Neural cell (in vitro differentiated cells): ENCODE measurements at regions not wholly inside any gene's neighbourhood (a gene's known extent, or its start where the extent isn't known, plus 50 kb on each side); places are given as distances from the start of the nearest gene placed in this dataset.

Source experiments
- H2AFZ ChIP-seq: fragments of 200-600, 300-800 bp; sonication (generic), shearing (Covaris generic); 2 replicates; pipeline ENCODE4 v1.6.0; 2014; ENCODE audit warnings: low read depth, mild to moderate bottlenecking, antibody characterized with exemption, low read length, moderate library complexity
- H3F3A ChIP-seq: fragments of 200-600 bp; shearing (Covaris generic); 2 replicates; pipeline ENCODE4 v1.6.1; 2016; ENCODE audit warnings: mild to moderate bottlenecking, moderate library complexity, mixed read lengths, antibody characterized with exemption, low read length; ENCODE audit not compliant: insufficient read depth, poor library complexity, severe bottlenecking
- H3K27ac ChIP-seq: fragments of 200-600, 300-800 bp; sonication (generic), shearing (Covaris generic); 2 replicates; pipeline ENCODE4 v1.5.1; 2014; ENCODE audit warnings: mild to moderate bottlenecking, low read length, moderate library complexity
- H3K27me3 ChIP-seq: fragments of 300-800, 200-600 bp; sonication (generic), shearing (Covaris generic); 2 replicates; pipeline ENCODE4 v1.6.0; 2014; ENCODE audit warnings: mild to moderate bottlenecking, low read depth, low read length, moderate library complexity; ENCODE audit not compliant: insufficient read depth
- H3K36me3 ChIP-seq: fragments of 300-800, 200-600 bp; sonication (generic), shearing (Covaris generic); 2 replicates; pipeline ENCODE4 v1.5.1; 2014; ENCODE audit warnings: mild to moderate bottlenecking, antibody characterized with exemption, low read length, moderate library complexity; ENCODE audit not compliant: insufficient read depth
- H3K4me2 ChIP-seq: fragments of 300-800, 200-600 bp; sonication (generic), shearing (Covaris generic); 2 replicates; pipeline ENCODE4 v1.6.0; 2014; ENCODE audit warnings: mild to moderate bottlenecking, low read length
- H3K4me3 ChIP-seq: fragments of 300-800, 200-600 bp; sonication (generic), shearing (Covaris generic); 2 replicates; pipeline ENCODE4 v1.5.1; 2014; ENCODE audit warnings: mild to moderate bottlenecking, low read length, moderate library complexity
- H3K79me2 ChIP-seq: fragments of 200-600 bp; shearing (Covaris generic); replicated peaks from 2 replicates; pipeline ENCODE4 v1.6.0; 2014; ENCODE audit warnings: mild to moderate bottlenecking, low read length, moderate library complexity; ENCODE audit not compliant: insufficient read depth
- H3K9ac ChIP-seq: fragments of 300-800, 200-600 bp; sonication (generic), shearing (Covaris generic); 2 replicates; pipeline ENCODE4 v1.6.1; 2016; ENCODE audit warnings: mild to moderate bottlenecking, low read length, mixed read lengths
- H3K9me2 ChIP-seq: fragments of 200-600 bp; shearing (Covaris generic); 2 replicates; pipeline ENCODE4 v1.6.1; 2016; ENCODE audit warnings: mild to moderate bottlenecking, low read length, mixed read lengths; ENCODE audit not compliant: insufficient read depth
- H3K9me3 ChIP-seq: fragments of 200-600, 300-800 bp; sonication (generic), shearing (Covaris generic); 2 replicates; pipeline ENCODE4 v1.6.1; 2016; ENCODE audit warnings: mild to moderate bottlenecking, mixed run types, low read length, moderate library complexity, mixed read lengths
- H4K20me1 ChIP-seq: fragments of 200-600 bp; shearing (Covaris generic); 2 replicates; pipeline ENCODE4 v1.6.1; 2016; ENCODE audit warnings: mild to moderate bottlenecking, mixed run types; ENCODE audit not compliant: insufficient read depth
- CTCF ChIP-seq: fragments of 450-650 bp; IDR thresholded peaks from 2 replicates; pipeline ENCODE4 v1.5.1; 2014; ENCODE audit warnings: antibody characterized with exemption, mild to moderate bottlenecking, moderate library complexity; ENCODE audit not compliant: poor library complexity, severe bottlenecking
- EP300 ChIP-seq: fragments of 450-650 bp; conservative IDR thresholded peaks from 2 replicates; pipeline ENCODE4 v1.6.1; 2014; ENCODE audit warnings: antibody characterized with exemption, mild to moderate bottlenecking, moderate library complexity; ENCODE audit not compliant: poor library complexity, severe bottlenecking
- EZH2 ChIP-seq: fragments of 200-600, 300-800 bp; shearing (Covaris generic), sonication (generic); IDR thresholded peaks from 2 replicates; pipeline ENCODE4 v1.6.1; 2014; ENCODE audit warnings: antibody characterized with exemption, low read length, borderline replicate concordance, mild to moderate bottlenecking; ENCODE audit not compliant: insufficient read depth, poor library complexity, severe bottlenecking
- MXI1 ChIP-seq: fragments of 450-650 bp; conservative IDR thresholded peaks from 2 replicates; pipeline ENCODE4 v1.6.1; 2014; ENCODE audit warnings: antibody characterized with exemption, mild to moderate bottlenecking; ENCODE audit not compliant: poor library complexity, severe bottlenecking
- POLR2AphosphoS5 ChIP-seq: IDR thresholded peaks from 2 replicates; pipeline ENCODE4 v1.6.1; 2012
- RAD21 ChIP-seq: fragments of 450-650 bp; conservative IDR thresholded peaks from 2 replicates; pipeline ENCODE4 v1.6.1; 2014; ENCODE audit warnings: antibody characterized with exemption, mild to moderate bottlenecking, moderate library complexity
- REST ChIP-seq: IDR thresholded peaks from 2 replicates; pipeline ENCODE4 v1.6.1; 2012; ENCODE audit warnings: borderline replicate concordance
- SMC3 ChIP-seq: fragments of 450-650 bp; conservative IDR thresholded peaks from 2 replicates; pipeline ENCODE4 v1.6.1; 2014; ENCODE audit warnings: antibody characterized with exemption, mild to moderate bottlenecking, moderate library complexity; ENCODE audit not compliant: poor library complexity
- TAF1 ChIP-seq: IDR thresholded peaks from 2 replicates; pipeline ENCODE4 v1.6.1; 2012; ENCODE audit warnings: low read depth

- Histone ChIP-seq H3K4me3 (no peak overlapping the region), H2AFZ (no peak overlapping the region), H3K27ac (no peak overlapping the region)
These were observed 1752.7 kb downstream of the PCDH7 start for GRCh38 chr4:32472918-32473317.

GRCh38 chr4:32475710-32476109, 1755.5 kb downstream of the PCDH7 start:
- Histone ChIP-seq H3K36me3 (no peaks in the 10 kb centered on the region), H3K27me3 (no peaks in the 10 kb centered on the region), H2AFZ (no peak overlapping the region), H3K9me2 (no peaks in the 10 kb centered on the region), H3K9ac (no peak overlapping the region), H3K27ac (no peak overlapping the region), H3F3A (no peaks in the 10 kb centered on the region), H3K4me2 (no peak overlapping the region), H3K4me3 (no peak overlapping the region), H3K79me2 (no peaks in the 10 kb centered on the region), H3K9me3 (no peaks in the 10 kb centered on the region), H4K20me1 (no peaks in the 10 kb centered on the region)
- TF ChIP-seq EZH2 (no peak), POLR2AphosphoS5 (no peak), MXI1 (no peak), CTCF (no peak), SMC3 (no peak), TAF1 (no peak), EP300 (no peak)

More at GRCh38 chr4:32472918-32473317, 1752.7 kb downstream of the PCDH7 start:
- Histone ChIP-seq H4K20me1 (no peaks in the 10 kb centered on the region), H3F3A (no peaks in the 10 kb centered on the region), H3K9me2 (no peaks in the 10 kb centered on the region), H3K9ac (no peak overlapping the region), H3K79me2 (no peaks in the 10 kb centered on the region), H3K9me3 (no peaks in the 10 kb centered on the region), H3K36me3 (no peaks in the 10 kb centered on the region), H3K4me2 (no peak overlapping the region), H3K27me3 (no peaks in the 10 kb centered on the region)
- no peak for TF ChIP-seq RAD21
- no peak for TF ChIP-seq CTCF
- no peak for TF ChIP-seq POLR2AphosphoS5
- no peak for TF ChIP-seq REST
- TF ChIP-seq SMC3: no peak
- no peak for TF ChIP-seq EZH2
- TF ChIP-seq TAF1: no peak
- TF ChIP-seq EP300: no peak
- no peak for TF ChIP-seq MXI1
